ENCODE measurements at regions not wholly inside any gene's neighbourhood (a gene's known extent, or its start where the extent isn't known, plus 50 kb on each side); places are given as distances from the start of the nearest gene placed in this dataset.

DNA sequence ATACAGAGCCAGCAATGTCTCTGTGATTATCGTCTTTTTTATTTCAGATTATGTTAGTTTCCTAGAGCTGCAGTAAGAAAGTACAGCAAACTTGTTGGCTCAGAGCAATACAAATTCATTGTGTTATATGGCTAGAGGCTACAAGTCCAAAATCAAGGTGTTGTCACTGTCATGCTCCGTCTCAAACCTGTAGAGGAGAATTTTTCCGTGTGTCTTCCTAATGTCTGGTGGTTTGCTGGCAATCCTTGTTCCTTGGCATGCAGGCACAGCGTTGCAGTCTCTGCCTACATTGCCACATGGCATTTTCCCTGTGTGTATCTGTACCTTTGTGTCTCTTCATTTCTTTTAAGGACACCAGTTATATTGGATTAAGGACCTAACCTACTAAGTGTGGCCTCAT is 244.4 kb downstream of the LRRIQ3 start:
- no peak for DNase-seq
- intact Hi-C loops (cut with DNase I), result no loop called here

DNA sequence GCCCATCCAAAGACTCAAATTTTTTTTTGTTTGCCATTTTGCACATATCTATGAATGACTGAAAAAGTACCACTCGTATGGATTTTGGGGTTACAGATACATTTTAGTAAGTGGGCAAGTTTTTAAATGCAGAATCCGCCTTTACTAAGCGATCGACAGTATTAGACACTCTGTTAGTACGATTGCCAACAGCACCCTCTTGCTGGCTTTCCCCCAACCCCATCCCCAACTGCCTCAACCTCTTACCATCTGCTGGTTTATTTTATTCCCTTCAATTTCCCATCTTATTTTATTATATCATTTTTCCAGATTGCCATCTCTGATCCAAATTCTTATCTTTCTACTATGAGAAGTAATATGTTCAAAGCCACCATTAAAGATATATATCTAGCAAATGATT is 244.8 kb downstream of the LRRIQ3 start:
- intact Hi-C loops (cut with DNase I), result no loop called here

DNA sequence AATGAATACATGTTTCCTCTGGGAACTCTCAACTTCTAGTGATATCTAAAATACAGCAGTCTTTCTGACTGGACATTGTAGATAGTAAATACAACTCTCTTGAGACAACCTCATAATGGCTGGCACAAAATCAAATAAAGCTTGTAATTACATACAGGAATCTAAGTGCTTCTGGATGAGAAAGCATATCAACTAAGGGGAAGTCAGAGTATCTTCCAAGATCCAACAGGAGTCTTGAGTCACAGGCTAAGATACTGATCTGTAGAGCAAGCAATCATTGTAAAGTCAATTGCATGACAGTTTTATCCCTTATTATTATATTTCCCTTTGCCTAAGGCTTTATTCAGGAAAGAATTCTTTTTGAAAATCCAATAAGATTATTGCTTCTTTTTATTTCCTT is 249.9 kb downstream of the LRRIQ3 start:
- no peak for DNase-seq
- intact Hi-C loops (cut with DNase I), result no loop called here

More for the DNA sequence above, 244.8 kb downstream of the LRRIQ3 start:
- no peak for DNase-seq

DNA sequence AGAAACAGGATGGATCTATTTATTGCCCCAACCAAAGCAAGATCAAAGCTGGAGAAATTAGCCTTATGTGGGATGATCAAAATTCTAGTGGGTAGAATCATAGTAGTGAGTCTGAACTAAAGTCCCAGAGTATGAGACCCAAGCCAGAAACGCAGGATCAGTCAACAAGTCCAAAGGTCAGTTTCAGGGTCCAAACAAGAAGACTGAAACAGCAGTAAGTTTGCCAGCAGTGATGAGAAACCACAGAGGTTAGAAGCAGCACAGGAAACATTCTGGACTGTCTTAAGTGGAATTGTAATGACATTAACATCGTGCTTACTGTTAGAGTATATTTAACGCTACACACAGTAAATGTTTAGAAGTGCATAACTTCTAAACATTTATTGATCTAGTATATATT is 251.0 kb downstream of the LRRIQ3 start:
- intact Hi-C loops (cut with DNase I), result no loop called here
- DNase-seq, result no peak

DNA sequence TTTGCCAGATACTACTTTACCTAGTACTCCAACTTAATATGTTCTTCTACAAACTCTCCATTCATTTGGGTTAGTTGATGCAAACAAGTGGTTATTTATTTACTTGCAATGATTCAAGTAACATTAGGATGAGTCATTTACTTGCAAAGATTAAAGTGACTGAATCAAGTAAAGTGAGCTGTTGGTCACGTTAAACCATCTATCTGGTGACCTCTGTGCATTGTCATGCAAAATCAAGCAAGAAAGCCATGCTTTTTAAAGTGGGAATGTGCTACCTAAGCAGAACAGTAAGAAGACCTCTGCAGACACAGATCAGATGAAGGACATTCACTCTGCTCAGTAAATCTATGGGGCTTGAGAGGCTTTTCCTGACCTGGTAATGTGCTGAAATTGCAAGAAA is 254.7 kb downstream of the LRRIQ3 start:
- intact Hi-C loops (cut with DNase I), result no loop called here
- no peak for DNase-seq

DNA sequence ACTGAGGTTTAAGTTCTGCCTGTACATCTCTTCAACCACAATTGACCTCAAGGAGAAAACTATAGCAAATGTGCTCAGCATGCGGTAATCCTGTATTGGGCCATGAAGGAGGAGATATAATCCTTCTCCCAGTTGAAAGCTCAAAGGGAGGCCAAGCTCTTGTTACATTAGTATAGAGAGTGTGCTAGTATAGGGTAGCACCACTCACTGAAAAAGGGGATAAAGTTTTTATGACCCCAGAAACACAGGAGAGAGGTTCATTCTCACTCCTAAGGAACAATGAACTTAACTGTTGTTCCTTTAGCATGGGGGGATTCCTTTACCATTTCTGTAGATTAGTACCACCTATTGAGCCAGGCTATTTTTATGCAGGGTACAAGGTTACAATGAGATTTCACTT is 267.7 kb downstream of the LRRIQ3 start:
- intact Hi-C loops (cut with DNase I), result no loop called here

DNA sequence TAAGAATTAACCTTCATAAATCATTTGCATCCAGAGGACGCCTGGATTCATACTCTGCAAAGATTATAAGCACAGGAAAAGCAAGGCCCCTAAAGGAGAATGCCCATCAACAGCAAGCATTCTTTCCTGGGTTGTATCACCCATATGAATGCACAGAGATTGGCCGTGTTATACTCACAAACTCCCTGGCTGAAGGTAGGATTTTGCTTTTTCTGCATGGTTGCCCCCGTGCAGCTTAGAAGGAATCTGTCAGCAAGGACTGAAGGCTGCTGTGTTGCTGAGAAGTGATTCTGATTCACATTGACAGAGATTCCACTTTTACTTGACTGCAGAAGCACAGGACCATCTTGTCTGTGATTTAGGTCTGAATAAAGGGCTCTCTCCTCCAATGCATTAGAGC is 283.0 kb downstream of the LRRIQ3 start:
- intact Hi-C loops (cut with DNase I), result no loop called here
- no peak for DNase-seq

More for the DNA sequence above, 267.7 kb downstream of the LRRIQ3 start:
- DNase-seq, result no peak

DNA sequence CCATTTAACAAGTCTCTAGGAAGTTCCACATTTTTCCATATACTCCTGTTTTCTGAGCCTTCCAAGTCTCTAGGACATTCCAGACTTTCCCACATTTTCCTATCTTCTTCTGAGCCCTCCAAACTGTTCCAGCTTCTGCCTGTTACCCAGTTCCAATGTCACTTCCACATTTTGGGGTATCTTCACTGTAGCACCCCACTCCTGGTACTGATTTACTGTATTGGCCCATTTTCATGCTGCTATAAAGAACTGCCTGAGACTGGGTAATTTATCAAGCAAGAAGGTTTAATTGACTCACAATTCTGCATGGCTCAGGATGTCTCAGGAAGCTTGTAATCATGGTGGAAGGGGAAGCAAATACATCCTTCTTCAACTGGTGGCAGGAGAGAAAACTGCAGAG is 285.0 kb downstream of the LRRIQ3 start:
- intact Hi-C loops (cut with DNase I), result no loop called here
- no peak for DNase-seq

DNA sequence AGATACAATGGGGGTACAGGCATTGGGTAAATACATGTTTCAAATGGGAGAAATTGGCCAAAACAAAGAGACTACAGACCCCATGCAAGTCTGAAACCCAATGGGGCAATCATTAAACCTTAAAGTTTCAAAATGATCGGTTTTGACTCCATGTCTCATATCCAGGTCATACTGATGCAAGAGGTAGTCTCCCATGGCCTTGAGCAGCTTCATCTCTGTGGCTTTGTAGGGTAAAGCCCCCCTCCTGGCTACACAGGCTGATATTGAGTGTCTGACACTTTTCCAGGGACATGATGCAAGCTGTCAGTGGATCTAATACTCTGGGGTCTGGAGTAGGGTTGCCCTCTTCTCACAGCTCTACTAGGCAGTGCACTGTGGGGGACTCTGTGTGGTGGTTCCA is 286.1 kb downstream of the LRRIQ3 start:
- no peak for DNase-seq
- intact Hi-C loops (cut with DNase I), result no loop called here

DNA sequence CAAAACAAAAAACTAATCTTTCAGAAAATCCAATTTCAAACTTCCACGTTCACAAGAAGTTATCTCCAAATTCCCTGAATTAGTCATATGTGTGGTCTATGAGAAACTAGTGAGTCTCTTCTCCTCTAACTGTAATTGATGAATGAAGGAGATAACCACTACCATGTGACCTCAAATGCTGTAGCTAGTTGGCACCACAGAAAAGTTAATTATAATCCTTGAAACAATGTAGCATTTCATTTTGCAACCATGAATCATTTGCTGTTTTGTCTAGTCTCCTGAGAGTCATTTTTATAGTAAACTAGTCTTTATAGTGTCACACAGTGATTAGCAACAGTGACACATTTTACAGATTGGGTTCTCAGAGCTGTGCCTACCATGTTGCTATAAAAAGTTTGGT is 287.5 kb downstream of the LRRIQ3 start:
- no peak for DNase-seq
- intact Hi-C loops (cut with DNase I), result no loop called here

DNA sequence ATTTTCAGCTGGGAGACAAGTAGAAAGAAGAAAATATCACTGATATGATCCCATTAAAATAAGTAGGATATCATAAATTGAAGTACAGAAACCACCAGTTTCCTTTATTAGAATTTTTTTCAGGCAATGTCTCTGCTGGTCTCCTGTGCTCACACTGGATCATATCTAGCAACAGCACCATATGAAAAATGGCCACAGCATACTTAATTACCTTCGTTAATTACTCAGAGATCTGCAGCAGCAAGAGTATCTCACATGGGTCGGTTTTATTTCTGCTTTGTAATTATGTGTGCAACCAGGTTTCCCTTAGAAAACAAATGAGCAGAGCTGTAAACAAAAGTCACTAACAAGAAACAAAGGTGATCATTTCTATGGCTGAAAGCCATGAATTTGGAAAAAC is 287.9 kb downstream of the LRRIQ3 start:
- intact Hi-C loops (cut with DNase I), result no loop called here
- no peak for DNase-seq

DNA sequence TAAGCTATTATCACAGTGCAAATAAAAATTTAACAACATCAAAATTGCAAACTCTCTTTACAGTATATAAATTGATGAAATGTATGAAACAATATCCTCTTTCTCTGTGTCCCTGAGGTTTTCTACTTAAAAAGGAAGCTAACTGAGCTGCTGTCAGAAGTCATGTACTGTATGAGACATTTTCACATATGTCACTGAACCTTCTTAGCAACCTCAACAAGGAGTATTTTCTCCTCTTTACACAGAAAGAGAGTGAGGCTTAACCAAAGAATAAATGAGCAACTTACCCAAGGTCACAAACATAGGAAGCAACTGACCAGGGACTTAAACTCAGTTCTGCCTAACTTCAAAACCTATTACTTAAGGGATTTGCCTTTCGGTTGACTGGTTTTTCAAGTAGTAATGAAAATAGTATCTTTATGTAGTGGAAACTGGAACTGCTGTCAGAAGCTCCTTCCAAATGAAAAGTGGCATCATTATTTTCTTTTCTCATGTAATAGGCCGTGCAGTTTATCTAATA is 288.9 kb downstream of the LRRIQ3 start:
- no peak for DNase-seq
- intact Hi-C loops (cut with DNase I), result no loop called here

DNA sequence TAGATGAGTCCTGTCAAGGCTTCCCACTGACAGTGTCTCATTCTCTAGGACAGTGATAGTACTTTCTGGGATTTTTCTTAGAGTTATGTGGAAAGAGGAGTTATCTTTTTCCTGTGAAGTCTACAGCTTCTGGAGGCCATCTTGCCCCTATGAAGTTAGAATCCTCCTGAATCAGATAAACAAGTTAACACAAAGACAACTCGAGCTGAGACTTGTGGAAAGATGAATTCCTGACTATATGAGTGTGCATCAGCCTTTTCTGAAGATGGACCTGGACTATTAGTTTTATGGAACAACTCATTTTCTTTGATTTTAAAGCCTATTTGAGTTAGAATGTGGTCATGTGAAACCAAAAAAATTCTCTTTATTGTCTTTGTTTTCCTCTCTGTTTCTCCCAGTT is 290.9 kb downstream of the LRRIQ3 start:
- intact Hi-C loops (cut with DNase I), result no loop called here

DNA sequence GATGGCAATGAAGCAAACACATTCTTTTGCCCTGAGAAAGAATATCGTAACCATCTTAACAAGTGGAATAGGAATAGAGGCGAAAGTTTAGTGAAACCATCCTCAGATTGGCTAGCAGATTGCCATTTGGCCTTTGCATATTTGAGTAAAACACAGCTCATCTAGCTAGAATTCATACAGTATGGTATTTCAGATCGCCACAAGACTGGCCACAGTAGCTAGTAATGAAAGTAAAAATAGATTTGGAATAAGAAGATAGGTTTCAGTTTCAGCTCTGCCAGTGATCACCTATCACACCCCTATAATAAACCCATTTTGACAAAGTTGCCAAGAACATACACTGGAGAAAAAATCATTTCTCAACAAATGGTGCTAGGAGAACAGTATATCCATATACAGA is 294.9 kb downstream of the LRRIQ3 start:
- DNase-seq, result no peak
- intact Hi-C loops (cut with DNase I), result no loop called here

More for the DNA sequence above, 290.9 kb downstream of the LRRIQ3 start:
- DNase-seq, result no peak

DNA sequence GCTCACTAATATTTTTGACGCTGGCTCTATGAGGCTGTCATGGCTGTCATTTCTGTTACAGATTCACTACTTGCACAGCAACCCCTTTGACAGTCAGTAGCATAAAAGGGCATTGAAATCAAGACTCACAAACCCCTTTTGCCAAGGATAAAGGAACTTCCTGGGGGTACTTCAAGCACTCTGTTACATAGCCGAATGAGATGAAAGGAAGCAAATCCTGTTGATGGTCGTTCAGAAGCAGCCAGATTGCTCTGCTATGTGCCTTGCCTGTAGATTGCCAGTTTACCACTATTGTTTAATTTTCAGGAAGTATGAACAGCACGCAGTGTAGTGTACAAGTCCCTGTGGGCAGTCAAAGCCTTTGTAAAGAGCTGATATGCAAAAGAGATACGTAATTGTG is 296.2 kb downstream of the LRRIQ3 start:
- DNase-seq, result no peak
- intact Hi-C loops (cut with DNase I), result no loop called here

DNA sequence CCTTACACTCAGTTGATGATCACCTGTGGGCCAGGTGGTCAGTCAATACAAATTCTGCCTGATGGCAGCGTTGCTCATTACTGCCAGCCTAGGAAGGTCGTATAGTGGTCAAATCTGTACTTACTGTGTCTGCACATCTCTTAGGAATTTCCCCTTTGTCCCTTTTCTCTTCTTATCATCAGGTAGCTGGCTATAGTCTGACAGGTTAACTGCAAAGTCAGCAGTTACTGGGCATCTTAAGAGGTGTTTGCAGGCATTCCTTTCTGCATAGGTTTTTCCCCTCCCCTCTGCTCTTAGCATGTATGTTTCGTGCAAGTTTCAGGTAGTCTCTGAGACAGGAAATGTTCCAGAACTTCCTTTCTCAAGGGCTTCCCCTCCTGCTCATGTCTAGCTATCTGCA is 298.7 kb downstream of the LRRIQ3 start:
- DNase-seq, result no peak
- intact Hi-C loops (cut with DNase I), result no loop called here

DNA sequence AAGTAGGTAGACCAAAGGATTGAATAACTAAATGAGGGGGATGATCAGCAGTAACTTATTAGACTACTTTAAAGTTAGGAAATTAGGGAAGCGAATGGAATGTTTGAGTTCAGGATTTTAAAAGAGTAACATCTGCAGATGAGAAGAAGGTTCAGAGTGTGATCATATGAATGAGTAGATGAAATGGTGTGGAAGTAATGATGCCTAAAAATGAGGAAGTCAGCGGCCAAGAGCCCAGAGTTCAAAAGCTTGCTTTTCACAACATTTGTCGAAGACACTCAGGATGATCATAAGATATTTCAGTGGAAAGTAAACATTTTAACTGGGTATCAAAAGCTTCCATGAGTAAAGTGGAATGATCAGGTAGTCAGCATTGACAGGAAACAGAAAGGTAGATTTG is 299.4 kb downstream of the LRRIQ3 start:
- intact Hi-C loops (cut with DNase I), result no loop called here
- no peak for DNase-seq

DNA sequence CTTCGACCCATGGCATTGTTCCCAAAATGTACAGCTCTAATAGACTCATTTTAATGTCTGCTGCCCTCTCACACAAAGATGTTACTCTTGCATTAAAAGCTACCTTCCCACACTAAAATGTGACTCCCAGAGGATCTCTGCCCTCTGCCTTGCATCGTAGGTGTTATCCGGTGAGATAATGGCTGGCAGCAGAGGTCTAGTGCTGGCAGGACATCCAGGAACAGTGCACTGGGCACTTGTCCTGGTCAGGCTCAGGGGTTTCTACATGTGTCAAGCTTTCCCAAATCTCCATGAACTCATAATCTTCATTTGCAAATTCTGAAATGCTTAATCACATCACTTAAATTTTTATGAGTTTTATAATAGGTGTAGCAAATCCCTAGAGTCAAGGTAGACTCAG is 310.6 kb downstream of the LRRIQ3 start:
- no peak for DNase-seq
- intact Hi-C loops (cut with DNase I), result no loop called here

DNA sequence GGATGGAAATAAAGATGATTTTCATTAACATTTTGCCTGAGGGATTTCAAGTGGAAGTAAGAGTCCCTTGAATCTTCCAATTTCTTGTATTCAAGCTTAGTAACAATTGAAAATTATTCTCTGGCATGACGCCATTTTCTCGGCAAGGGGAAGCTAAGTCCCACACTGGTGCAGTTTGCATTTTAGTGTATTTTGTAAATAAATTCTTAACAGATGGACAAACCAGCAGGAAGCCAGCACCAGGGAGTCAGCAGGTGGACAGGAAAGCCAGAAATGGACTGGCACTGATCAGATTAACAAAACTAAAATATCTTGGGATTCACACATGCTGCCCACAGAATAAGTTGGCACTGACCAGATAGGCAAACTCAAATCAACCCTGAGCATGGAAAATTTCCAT is 311.3 kb downstream of the LRRIQ3 start:
- no peak for DNase-seq
- intact Hi-C loops (cut with DNase I), result no loop called here

DNA sequence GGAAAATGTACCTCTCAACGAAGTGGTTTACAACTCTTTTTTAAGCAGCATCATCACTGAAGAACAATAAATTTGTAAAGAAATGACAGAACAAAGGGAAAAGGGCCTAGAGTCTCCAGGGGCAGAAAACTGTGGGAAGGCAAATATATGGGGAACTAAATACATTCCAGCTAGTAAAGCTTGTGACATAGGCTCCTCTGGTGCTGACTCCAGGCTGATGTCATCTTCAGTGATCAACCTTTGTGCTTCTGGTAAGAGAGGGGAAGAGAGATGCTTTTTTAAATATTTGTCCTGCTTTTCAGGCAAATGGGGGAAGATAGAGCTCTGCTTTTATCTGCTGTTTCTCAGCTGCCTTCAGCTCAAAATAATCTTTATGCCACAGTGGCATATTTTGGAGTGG is 323.2 kb downstream of the LRRIQ3 start:
- no peak for DNase-seq
- intact Hi-C loops (cut with DNase I), result no loop called here

DNA sequence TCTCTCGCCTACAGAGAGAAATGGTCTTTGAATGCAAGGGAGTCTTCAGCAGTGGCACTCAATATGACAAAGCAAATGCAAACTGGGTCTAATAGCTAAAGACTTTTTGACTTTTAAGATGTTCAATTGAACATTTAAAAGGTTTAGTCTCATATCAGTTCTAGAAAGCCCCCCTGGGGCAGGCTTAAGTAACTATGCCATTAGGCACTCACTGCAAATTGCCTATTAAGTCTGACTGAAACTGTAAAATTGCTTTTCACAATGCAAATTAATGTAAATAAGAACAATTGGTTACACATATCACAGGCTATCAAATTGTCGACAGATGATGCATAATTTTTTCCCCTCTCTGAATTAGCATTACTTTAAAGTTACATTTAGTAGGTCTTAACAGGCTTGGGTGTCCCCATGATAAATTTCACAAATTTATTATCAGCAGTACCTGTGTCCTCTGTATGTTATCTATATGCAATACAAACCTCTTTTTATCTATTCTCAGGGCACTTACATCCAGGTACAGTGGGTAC is 329.1 kb downstream of the LRRIQ3 start:
- intact Hi-C loops (cut with DNase I), result no loop called here
- DNase-seq, result no peak

DNA sequence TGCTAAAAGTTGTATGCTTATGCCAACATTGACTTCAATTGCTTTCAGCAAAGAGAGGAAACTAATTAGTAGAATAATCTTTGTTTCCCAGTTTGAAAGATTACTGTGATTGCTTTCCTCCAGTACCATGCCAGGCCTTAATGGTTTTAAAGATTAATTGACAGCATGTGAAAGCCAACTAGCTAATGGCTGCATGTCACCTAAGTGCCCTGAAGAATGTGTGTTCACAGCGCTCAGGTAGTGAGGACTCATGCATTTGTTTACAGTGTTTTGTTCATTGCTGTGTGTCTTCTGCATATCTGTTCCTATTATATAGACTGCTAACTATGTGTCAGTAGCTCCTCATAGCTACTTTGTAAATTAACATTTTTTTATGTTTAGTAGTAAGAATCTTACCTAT is 335.6 kb downstream of the LRRIQ3 start:
- no peak for DNase-seq
- intact Hi-C loops (cut with DNase I), result no loop called here

Data from head of caudate nucleus (tissue), 42 donors.